ENCODE measurements at regions not wholly inside any gene's neighbourhood (a gene's known extent, or its start where the extent isn't known, plus 50 kb on each side); places are given as distances from the start of the nearest gene placed in this dataset.

GRCh38 chr17:36728030-36728991 is 126.9 kb downstream of the MRM1 start:
- TF ChIP-seq ATF2 (tag by site-specific recombination; IDR thresholded peaks at IDR 0.05; ENCODE audit: low read depth) = no peak
- TF ChIP-seq ZNF221 (tag by site-specific recombination; IDR thresholded peaks at IDR 0.05; ENCODE audit: borderline replicate concordance) = no peak
- TF ChIP-seq ZNF10 (tag by site-specific recombination; IDR thresholded peaks at IDR 0.05) = no peak
- TF ChIP-seq CTCF (tag by site-specific recombination; IDR thresholded peaks at IDR 0.05) = no peak
- TF ChIP-seq ZNF639 (tag by site-specific recombination; IDR thresholded peaks at IDR 0.05) = no peak
- TF ChIP-seq REST (tag by site-specific recombination; IDR thresholded peaks at IDR 0.05) = no peak
- TF ChIP-seq YY1 (tag by site-specific recombination; IDR thresholded peaks at IDR 0.05) = no peak
- no peak for TF ChIP-seq ZNF580 (tag by site-specific recombination; IDR thresholded peaks at IDR 0.05)
- no peak for TF ChIP-seq ZNF449 (tag by site-specific recombination; IDR thresholded peaks at IDR 0.05)

All from HEK293 (cell line).